ENCODE measurements at regions not wholly inside any gene's neighbourhood (a gene's known extent, or its start where the extent isn't known, plus 50 kb on each side); places are given as distances from the start of the nearest gene placed in this dataset.
A peak's percentile ranks its signal among the peaks of the same experiment; 100 is the strongest.
"Not testable (repeated sequence)": the region's sequence is repeated elsewhere in the genome, so short reads cannot be mapped to it uniquely, and the experiment has no call there.

DNA sequence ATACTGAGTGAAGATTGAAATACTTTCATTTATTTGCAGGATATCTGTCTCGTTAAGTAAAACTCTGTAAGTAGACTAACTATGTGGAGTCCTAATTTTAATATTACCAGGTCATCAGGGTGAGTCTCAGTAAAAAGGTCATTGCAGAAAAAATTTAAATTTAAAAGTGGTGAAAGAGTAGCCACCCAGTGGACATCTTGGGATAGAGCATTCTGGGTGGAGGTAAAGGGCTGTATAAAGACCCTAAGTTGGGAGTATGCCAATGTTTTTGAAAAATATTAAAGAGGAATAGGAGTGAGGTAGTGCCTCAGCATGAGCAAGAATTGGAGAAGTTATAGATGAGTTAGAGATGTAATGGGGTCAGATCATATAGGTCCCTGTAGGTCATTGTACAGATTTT, 145.5 kb downstream of the HMHB1 start:
- no peak for DNase-seq

DNA sequence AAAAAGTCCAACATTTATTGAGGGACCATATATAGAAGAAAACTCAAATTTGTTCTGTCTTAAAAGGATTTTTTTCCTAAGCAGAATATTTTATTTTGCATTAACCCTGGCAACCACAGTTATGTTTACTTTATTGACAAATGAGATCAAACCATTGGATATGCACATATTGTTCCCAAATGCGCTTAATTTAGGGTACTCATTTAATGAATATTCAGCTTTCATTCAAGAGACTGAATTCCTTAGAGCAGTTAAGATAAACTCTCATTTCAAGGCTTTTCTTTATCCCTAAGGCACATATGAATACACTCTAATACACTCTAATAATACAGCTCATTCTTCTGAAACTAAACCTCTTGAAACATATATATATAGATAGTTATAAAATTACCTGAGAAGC, 150.2 kb downstream of the HMHB1 start:
- DNase-seq: no peak

GRCh38 chr5:143964919-143965318, 153.0 kb downstream of the HMHB1 start:
- DNase-seq: no peak

DNA sequence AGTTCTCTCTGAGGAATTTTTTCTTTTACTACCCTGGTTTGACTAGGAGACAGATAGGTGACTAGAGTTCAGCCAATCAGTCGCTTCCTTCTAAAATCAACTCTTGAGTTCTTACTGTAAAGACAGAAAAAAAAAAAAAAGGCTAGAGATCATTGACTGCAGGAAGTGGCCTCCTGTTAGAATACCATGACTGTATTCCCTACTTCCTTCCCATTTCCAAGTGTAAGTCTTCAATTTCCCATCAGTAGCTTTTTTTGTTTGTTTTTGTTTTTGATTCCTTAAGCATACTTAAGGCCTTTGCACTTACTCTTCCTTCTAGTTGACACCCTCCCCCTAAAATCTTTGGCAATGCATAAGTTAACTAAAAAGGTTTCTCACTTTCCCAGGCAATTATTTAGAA, 154.3 kb downstream of the HMHB1 start:
- peak; percentile 7 for DNase-seq

GRCh38 chr5:143968071-143968878, 156.3 kb downstream of the HMHB1 start:
- peak; percentile 58 for DNase-seq

DNA sequence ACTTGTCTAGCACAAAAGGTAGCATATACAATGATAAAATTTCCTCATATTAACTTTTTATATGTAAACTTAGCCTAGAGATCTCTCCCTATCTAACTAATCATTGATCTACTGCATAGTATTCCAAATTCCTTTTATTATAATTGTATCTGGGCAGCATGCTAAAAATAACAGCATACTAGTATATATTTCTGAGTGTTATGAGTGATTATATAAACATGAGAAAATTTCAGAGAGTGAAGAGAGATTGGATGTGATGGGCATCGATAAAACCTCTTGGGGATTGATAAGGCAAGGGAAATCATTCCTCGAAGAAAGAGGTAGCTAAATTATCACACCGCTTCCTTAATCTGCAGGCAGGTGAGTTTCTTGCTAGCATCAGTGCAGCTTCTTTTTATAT, 158.2 kb downstream of the HMHB1 start:
- DNase-seq: no peak

- DNase-seq: no peak
Measured at GRCh38 chr5:143972068-143972467, 160.1 kb downstream of the HMHB1 start.

- DNase-seq: no peak
Measured at GRCh38 chr5:143976055-143976454, 164.1 kb downstream of the HMHB1 start.

- DNase-seq: peak; percentile 54
Measured at GRCh38 chr5:143977891-143978461, 166.0 kb downstream of the HMHB1 start.

GRCh38 chr5:143979044-143979690, 167.2 kb downstream of the HMHB1 start:
- no peak for DNase-seq

- no peak for DNase-seq
Measured at GRCh38 chr5:143980506-143980905, 168.5 kb downstream of the HMHB1 start.

GRCh38 chr5:143982957-143983356, 171.0 kb downstream of the HMHB1 start:
- DNase-seq: not testable (repeated sequence)

DNA sequence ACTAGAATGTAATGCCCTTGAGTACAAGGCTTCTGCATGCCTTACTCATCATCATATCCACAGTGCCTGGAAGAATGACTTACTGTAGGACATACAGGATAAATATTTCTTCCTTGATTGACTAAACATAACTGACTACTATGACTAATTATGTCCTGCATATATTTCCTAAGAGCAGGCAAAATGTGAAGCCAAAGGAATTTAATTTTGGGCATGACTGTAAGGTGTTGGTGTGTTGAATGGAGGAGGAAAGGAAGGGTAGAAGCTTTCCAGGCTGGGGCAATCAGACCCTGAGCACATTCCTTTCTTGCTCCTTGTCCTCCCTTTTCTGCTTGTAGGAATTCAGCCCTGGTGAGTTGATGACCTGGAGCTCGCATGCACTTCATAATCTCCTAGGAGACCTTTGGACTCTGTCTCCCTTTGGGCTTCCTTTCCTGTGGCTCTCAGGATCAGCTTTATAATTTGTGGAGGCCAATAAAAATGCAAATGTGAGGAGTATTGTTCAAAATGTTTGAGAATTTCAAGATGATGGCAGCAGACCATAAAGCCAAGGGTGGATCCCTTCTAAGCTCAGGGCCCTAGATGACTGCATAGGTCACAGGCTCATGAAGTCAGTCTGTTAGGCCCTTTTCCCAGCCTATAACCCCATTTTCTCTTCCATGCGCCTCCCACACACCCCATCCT, 174.0 kb downstream of the HMHB1 start:
- DNase-seq: peak; percentile 40

- DNase-seq: no peak
Measured at GRCh38 chr5:143986516-143987212, 174.7 kb downstream of the HMHB1 start.

DNA sequence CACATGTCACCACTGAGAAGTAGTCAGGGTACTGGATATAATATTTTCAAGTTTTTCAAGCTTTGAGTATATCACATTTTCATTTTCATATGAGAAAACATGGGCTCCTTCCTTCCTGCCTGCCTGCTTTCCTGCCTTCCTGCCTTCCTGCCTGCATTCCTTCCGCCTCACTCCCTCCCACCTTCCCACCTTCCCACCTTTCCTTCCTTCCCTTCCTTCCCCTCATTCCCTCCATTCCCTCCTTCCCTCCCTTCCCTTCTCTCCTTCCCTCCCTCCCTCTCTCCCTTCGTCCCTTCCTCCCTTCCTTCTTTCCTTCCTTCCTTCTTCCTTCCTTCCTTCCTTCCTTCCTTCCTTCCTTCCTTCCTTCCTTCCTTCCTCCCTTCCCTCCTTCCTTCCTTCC, 175.3 kb downstream of the HMHB1 start:
- DNase-seq: no peak

DNA sequence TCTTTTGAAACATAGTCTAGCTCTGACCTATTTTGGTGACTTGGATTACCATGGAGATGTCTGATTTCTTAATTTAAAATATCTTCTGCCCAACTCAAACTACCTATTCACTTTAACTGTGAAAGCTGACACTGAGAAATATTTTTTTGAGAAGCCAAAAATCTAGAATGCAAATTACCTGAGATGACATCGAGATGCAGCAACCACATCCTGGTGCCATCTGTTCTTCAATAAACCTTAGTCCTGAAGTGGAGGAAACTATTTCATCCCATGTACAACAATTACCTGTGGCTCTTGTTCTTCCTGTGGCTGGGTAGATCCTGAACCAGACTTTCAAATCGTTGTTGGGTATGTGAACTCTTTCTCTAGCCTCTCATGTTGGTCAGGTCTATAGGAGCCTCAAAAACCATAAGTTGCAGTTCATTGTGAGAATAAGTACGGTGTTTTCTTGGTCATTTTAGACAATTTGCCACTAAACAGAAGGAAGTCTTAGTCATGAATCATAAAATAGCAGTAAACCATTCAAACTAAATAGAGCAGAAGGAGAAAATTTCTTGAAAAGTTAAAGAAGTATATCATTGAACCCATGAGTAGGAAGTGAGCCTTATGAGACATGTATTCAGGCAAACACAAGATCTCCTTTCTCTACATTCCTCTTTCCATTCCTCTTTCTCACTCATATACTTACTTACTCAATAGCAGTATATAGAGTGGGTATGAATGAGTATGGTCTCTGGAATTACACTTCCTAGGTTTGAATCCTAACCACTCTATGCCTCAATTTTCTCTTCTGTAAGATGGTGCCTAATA, 176.0 kb downstream of the HMHB1 start:
- DNase-seq: no peak

GRCh38 chr5:143992496-143992895, 178.0 kb downstream of the YIPF5 start:
- no peak for DNase-seq

DNA sequence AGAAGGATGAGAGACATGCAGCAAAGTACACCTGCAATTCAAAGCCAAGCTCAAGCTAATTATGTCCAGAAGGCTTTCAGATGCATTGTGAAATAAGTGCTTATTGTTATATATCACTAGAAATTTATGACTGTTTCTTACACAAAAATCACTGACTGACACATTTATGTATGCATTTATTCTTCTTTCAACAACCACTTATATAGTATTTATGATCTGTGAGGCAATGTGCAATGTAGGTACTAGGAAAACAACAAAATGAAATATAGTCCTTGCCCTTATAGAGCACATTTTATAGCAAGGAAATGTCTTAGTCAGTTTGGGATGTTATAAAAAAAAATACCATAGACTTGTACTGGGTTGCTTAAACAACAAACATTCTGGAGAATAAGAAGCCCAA, 167.6 kb downstream of the YIPF5 start:
- no peak for DNase-seq

- no peak for DNase-seq
Measured at GRCh38 chr5:144003636-144004035, 166.8 kb downstream of the YIPF5 start.

DNA sequence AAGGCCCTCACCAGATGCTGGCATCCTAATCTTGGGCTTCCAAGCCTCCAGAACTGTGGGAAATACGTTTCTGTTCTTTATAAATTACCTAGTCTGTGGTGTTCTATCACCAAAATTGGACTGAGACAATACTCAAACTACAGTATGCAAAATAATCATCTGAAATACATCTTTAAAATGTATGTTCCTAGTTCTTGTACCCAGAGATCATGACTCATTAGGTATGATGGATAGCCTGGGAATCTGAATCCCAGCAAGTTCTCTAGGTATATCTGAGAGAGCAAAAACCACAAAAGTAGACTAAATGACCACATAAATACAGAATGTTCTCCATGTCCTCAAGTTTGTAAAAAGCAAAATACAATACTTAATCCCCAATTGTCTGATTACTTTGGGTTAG, 166.3 kb downstream of the YIPF5 start:
- DNase-seq: no peak

DNA sequence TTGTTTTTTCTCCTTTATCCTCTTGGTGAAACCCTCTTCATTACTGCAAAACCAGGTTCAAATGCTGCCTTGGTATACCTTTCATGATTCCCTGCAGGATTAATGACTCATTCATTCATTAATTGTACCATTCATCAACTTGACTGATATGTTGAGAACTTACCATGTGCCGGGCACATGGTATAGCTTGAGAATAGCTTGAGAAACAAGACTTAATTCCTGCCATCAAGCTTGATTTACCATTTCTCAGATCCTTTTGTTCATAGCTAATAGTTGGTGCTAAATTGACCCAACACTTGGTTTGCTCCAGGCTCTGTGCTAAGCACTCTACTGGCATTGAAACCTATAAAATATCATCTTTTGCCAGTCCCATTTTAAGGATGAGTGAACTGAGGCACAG, 165.7 kb downstream of the YIPF5 start:
- no peak for DNase-seq

GRCh38 chr5:144009116-144009515, 161.3 kb downstream of the YIPF5 start:
- no peak for DNase-seq
